ENCODE measurements at regions not wholly inside any gene's neighbourhood (a gene's known extent, or its start where the extent isn't known, plus 50 kb on each side); places are given as distances from the start of the nearest gene placed in this dataset.

- no peaks in the 10 kb centered on the region for H3K4me1 Mint-ChIP-seq
Measured at GRCh38 chr9:105178076-105178475, 66.4 kb upstream of the SLC44A1 start.

GRCh38 chr9:105187781-105188180 is 56.7 kb upstream of the SLC44A1 start:
- H3K36me3 Mint-ChIP-seq: no peaks in the 10 kb centered on the region
- ATAC-seq (ENCODE audit: low read depth in 2 of 2) (no peak), DNase-seq (no peak)
- H3K27ac Mint-ChIP-seq: no peak overlapping the region
- H3K4me1 Mint-ChIP-seq: no peaks in the 10 kb centered on the region
- H3K27me3 Mint-ChIP-seq: peaks cover 15% of the 10 kb centered on the region
- no peaks in the 10 kb centered on the region for H3K9me3 Mint-ChIP-seq
- no peaks in the 10 kb centered on the region for H3K4me1 ChIP-seq (ENCODE audit: control insufficient read depth, insufficient read depth, low read length, poor library complexity, severe bottlenecking)
- H3K9me3 ChIP-seq (ENCODE audit: control insufficient read depth in 2 of 2, low read length in 2 of 2): no peaks in the 10 kb centered on the region
- no peaks in the 10 kb centered on the region for H3K27me3 ChIP-seq (ENCODE audit: control insufficient read depth, insufficient read depth, low read length)
- H3K4me3 Mint-ChIP-seq: no peak overlapping the region
- H3K4me3 ChIP-seq (ENCODE audit: low read depth, low read length): no peak overlapping the region
- no peaks in the 10 kb centered on the region for H3K36me3 ChIP-seq (ENCODE audit: control insufficient read depth, insufficient read depth, low read length)
- no peak overlapping the region for H3K27ac ChIP-seq (ENCODE audit: insufficient read depth, low read length, poor library complexity, severe bottlenecking)

More at GRCh38 chr9:105178076-105178475, 66.4 kb upstream of the SLC44A1 start:
- DNase-seq (no peak), ATAC-seq (ENCODE audit: low read depth in 2 of 2) (no peak)
- H3K9me3 ChIP-seq (ENCODE audit: control insufficient read depth in 2 of 2, low read length in 2 of 2): no peaks in the 10 kb centered on the region
- no peak overlapping the region for H3K4me3 ChIP-seq (ENCODE audit: low read depth, low read length)
- H3K36me3 ChIP-seq (ENCODE audit: control insufficient read depth, insufficient read depth, low read length): no peaks in the 10 kb centered on the region
- H3K4me1 ChIP-seq (ENCODE audit: control insufficient read depth, insufficient read depth, low read length, poor library complexity, severe bottlenecking): no peaks in the 10 kb centered on the region
- Mint-ChIP-seq H3K36me3 (no peaks in the 10 kb centered on the region), H3K9me3 (peaks cover 0 to 2% (median 0%) of the 10 kb centered on the region in 7 donors), H3K4me3 (no peak overlapping the region), H3K27me3 (peaks cover 7% of the 10 kb centered on the region), H3K27ac (no peak overlapping the region)
- H3K27ac ChIP-seq (ENCODE audit: insufficient read depth, low read length, poor library complexity, severe bottlenecking): no peak overlapping the region
- no peaks in the 10 kb centered on the region for H3K27me3 ChIP-seq (ENCODE audit: control insufficient read depth, insufficient read depth, low read length)

DNA sequence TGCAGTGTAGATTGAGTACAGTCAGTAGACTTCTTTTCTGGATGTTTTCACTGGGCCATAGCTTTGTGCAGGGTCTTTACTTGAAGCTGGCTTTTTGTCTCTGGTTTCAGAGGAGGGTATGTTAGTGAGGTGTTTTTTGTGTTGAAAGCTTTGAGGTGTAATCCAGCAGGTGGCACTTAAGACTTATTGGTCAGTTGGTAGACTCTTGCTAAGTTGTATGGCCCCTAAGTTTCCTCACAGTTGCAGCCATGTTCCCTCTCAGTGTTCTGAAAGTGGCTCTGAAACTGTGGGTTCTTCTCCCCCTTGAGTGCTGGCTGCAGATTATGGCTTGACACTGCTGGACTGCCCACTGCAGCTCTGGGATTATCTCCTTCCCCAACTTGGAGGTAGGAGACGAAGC is 55.7 kb upstream of the SLC44A1 start:
- no peaks in the 10 kb centered on the region for H3K9me3 Mint-ChIP-seq
- H3K4me1 ChIP-seq (ENCODE audit: control insufficient read depth, insufficient read depth, low read length, poor library complexity, severe bottlenecking): no peaks in the 10 kb centered on the region

DNA sequence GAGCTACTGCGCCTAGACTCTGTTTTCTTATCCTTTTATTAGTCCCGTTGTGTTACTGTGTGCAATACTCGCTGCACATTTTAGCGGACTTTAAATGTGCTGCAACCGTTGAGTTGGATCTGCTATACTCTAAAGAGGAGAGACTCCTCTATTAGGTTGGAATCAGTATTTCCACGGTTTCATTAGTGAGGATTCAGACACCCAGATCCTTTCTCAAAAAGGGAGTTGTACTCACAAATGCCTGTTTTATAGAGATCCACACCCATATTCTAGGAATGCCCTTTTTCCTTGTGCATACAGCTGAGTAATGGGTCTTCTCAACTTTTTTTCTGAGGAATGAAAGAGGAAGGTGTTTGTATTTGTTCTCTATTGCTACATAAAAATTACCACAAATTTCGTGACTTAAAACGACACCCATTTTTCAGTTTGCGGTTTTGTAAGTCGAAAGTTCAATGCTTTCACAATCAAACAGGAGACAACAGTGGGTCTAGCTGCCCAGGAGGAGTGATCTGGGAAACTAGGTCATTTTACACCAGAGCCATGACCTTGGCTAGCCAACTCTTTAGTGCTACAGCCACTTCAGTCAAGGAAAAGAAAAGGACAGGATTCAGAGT is 52.8 kb upstream of the SLC44A1 start:
- Mint-ChIP-seq H3K27me3 (peaks cover 11% of the 10 kb centered on the region), H3K27ac (no peak overlapping the region), H3K36me3 (no peaks in the 10 kb centered on the region), H3K4me1 (no peaks in the 10 kb centered on the region), H3K9me3 (peaks cover 0 to 2% (median 0%) of the 10 kb centered on the region in 7 donors), H3K4me3 (no peak overlapping the region)
- H3K27me3 ChIP-seq (ENCODE audit: control insufficient read depth, insufficient read depth, low read length): no peaks in the 10 kb centered on the region
- no peak for DNase-seq
- H3K4me3 ChIP-seq (ENCODE audit: low read depth, low read length): no peak overlapping the region
- ATAC-seq (ENCODE audit: low read depth in 2 of 2): no peak
- no peaks in the 10 kb centered on the region for H3K36me3 ChIP-seq (ENCODE audit: control insufficient read depth, insufficient read depth, low read length)
- no peak overlapping the region for H3K27ac ChIP-seq (ENCODE audit: insufficient read depth, low read length, poor library complexity, severe bottlenecking)
- H3K4me1 ChIP-seq (ENCODE audit: control insufficient read depth, insufficient read depth, low read length, poor library complexity, severe bottlenecking): no peaks in the 10 kb centered on the region
- H3K9me3 ChIP-seq (ENCODE audit: control insufficient read depth in 2 of 2, low read length in 2 of 2): no peaks in the 10 kb centered on the region

More for the DNA sequence above, 55.7 kb upstream of the SLC44A1 start:
- H3K4me3 Mint-ChIP-seq: no peak overlapping the region
- Histone ChIP-seq H3K4me3 (ENCODE audit: low read depth, low read length) (no peak overlapping the region), H3K36me3 (ENCODE audit: control insufficient read depth, insufficient read depth, low read length) (no peaks in the 10 kb centered on the region), H3K27me3 (ENCODE audit: control insufficient read depth, insufficient read depth, low read length) (no peaks in the 10 kb centered on the region), H3K9me3 (ENCODE audit: control insufficient read depth in 2 of 2, low read length in 2 of 2) (no peaks in the 10 kb centered on the region), H3K27ac (ENCODE audit: insufficient read depth, low read length, poor library complexity, severe bottlenecking) (no peak overlapping the region)
- H3K27ac Mint-ChIP-seq: no peak overlapping the region
- no peaks in the 10 kb centered on the region for H3K4me1 Mint-ChIP-seq
- ATAC-seq (ENCODE audit: low read depth in 2 of 2): no peak
- no peaks in the 10 kb centered on the region for H3K36me3 Mint-ChIP-seq
- H3K27me3 Mint-ChIP-seq: peaks cover 15% of the 10 kb centered on the region
- DNase-seq: peak in 1 of 3 donors; percentile 2

DNA sequence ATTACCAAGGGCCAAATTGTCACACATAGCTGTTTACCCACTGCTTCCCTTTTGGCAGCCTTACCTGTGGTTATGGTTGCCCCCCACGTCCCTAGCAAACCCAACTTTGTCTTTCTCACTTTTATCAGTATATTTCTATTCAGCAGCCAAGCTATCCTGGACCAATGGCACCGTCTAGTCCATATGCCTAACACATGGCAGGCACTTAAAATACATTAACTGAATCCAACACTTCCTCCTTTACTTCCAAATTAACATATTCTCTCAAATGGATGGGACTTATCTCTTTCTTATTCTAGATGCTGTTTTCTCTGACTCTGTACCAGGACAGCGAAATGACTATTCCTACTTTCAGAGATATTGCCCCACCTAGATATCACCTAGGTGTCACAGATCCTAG is 50.9 kb upstream of the SLC44A1 start:
- H3K4me3 Mint-ChIP-seq: no peak overlapping the region
- H3K27ac Mint-ChIP-seq: no peak overlapping the region
- no peaks in the 10 kb centered on the region for H3K36me3 Mint-ChIP-seq
- H3K27me3 ChIP-seq (ENCODE audit: control insufficient read depth, insufficient read depth, low read length): no peaks in the 10 kb centered on the region
- ATAC-seq (ENCODE audit: low read depth in 2 of 2) (no peak), DNase-seq (no peak)
- H3K4me1 ChIP-seq (ENCODE audit: control insufficient read depth, insufficient read depth, low read length, poor library complexity, severe bottlenecking): no peaks in the 10 kb centered on the region
- H3K4me3 ChIP-seq (ENCODE audit: low read depth, low read length): no peak overlapping the region
- H3K9me3 Mint-ChIP-seq: peaks cover 0 to 2% (median 0%) of the 10 kb centered on the region in 7 donors
- no peak overlapping the region for H3K27ac ChIP-seq (ENCODE audit: insufficient read depth, low read length, poor library complexity, severe bottlenecking)
- H3K27me3 Mint-ChIP-seq: peaks cover 5% of the 10 kb centered on the region
- H3K9me3 ChIP-seq (ENCODE audit: control insufficient read depth in 2 of 2, low read length in 2 of 2): no peaks in the 10 kb centered on the region
- no peaks in the 10 kb centered on the region for H3K4me1 Mint-ChIP-seq
- no peaks in the 10 kb centered on the region for H3K36me3 ChIP-seq (ENCODE audit: control insufficient read depth, insufficient read depth, low read length)

- Mint-ChIP-seq H3K9me3 (peaks cover 0 to 2% (median 0%) of the 10 kb centered on the region in 7 donors), H3K4me3 (no peak overlapping the region), H3K27ac (no peak overlapping the region), H3K27me3 (peaks cover 5% of the 10 kb centered on the region), H3K36me3 (no peaks in the 10 kb centered on the region), H3K4me1 (no peaks in the 10 kb centered on the region)
- Histone ChIP-seq H3K4me3 (ENCODE audit: low read depth, low read length) (no peak overlapping the region), H3K9me3 (ENCODE audit: control insufficient read depth in 2 of 2, low read length in 2 of 2) (no peaks in the 10 kb centered on the region), H3K36me3 (ENCODE audit: control insufficient read depth, insufficient read depth, low read length) (no peaks in the 10 kb centered on the region), H3K4me1 (ENCODE audit: control insufficient read depth, insufficient read depth, low read length, poor library complexity, severe bottlenecking) (no peaks in the 10 kb centered on the region), H3K27me3 (ENCODE audit: control insufficient read depth, insufficient read depth, low read length) (no peaks in the 10 kb centered on the region), H3K27ac (ENCODE audit: insufficient read depth, low read length, poor library complexity, severe bottlenecking) (no peak overlapping the region)
- DNase-seq (no peak), ATAC-seq (ENCODE audit: low read depth in 2 of 2) (no peak)
Measured at GRCh38 chr9:105194234-105194633, 50.2 kb upstream of the SLC44A1 start.

Data from CD4-positive, CD25-positive, alpha-beta regulatory T cell (primary cell).